Spleen (tissue), 7 donors: ENCODE measurements at regions not wholly inside any gene's neighbourhood (a gene's known extent, or its start where the extent isn't known, plus 50 kb on each side); places are given as distances from the start of the nearest gene placed in this dataset.

ENCODE experiments used
- CTCF ChIP-seq, 11 experiments: fragments of 200-600 bp in 7 of 11; fragments of 450-650 bp in 4 of 11; sonication (generic) in 4 of 11; IDR thresholded peaks in 8 of 11; conservative IDR thresholded peaks in 3 of 11; 1 replicate in 7 of 11; 2 replicates in 4 of 11; pipeline versions ENCODE4 v1.4.0 to v1.8.0; 2016 to 2021; ENCODE audit warnings: antibody characterized with exemption in 11 of 11, inconsistent platforms in 4 of 11, mild to moderate bottlenecking in 1 of 11
- POLR2A ChIP-seq, 3 donors: fragments of 450-650 bp; IDR thresholded peaks; one replicate each; pipeline ENCODE4 v1.5.1; 2017; ENCODE audit warnings: antibody characterized with exemption in 3 of 3, mild to moderate bottlenecking in 1 of 3
- donor health status: DM: no; HTN: no; CAD: no; lungs with moderate emphysema.
- donor health status: DM: no; HTN: no; CAD: no.
- donor health status: DM: no; HTN: no; CAD: no.

GRCh38 chr7:70890147-70890969, 241.6 kb upstream of the GALNT17 start:
- no peak for TF ChIP-seq CTCF (IDR thresholded peaks at IDR 0.05 in 8 of 11, conservative IDR thresholded peaks at IDR 0.05 in 3 of 11)
- no peak for TF ChIP-seq POLR2A (IDR thresholded peaks at IDR 0.05)
